ENCODE measurements at regions not wholly inside any gene's neighbourhood (a gene's known extent, or its start where the extent isn't known, plus 50 kb on each side); places are given as distances from the start of the nearest gene placed in this dataset.
"Not testable (repeated sequence)": the region's sequence is repeated elsewhere in the genome, so short reads cannot be mapped to it uniquely, and the experiment has no call there.

GRCh38 chrX:65451663-65452062, 82.9 kb downstream of the LAS1L start:
- no peak overlapping the region for H3K27ac ChIP-seq (ENCODE audit: low read depth, low read length)
- peaks cover 11% of the 10 kb centered on the region for H3K36me3 Mint-ChIP-seq (ENCODE audit: low read depth)
- no peak overlapping the region for H3K27ac Mint-ChIP-seq
- H3K27me3 ChIP-seq (ENCODE audit: control insufficient read depth, insufficient read depth, low read length, poor library complexity, severe bottlenecking): no peaks in the 10 kb centered on the region
- no peaks in the 10 kb centered on the region for H3K36me3 ChIP-seq (ENCODE audit: control insufficient read depth, insufficient read depth, low read length)
- TF ChIP-seq, protein P1, sequence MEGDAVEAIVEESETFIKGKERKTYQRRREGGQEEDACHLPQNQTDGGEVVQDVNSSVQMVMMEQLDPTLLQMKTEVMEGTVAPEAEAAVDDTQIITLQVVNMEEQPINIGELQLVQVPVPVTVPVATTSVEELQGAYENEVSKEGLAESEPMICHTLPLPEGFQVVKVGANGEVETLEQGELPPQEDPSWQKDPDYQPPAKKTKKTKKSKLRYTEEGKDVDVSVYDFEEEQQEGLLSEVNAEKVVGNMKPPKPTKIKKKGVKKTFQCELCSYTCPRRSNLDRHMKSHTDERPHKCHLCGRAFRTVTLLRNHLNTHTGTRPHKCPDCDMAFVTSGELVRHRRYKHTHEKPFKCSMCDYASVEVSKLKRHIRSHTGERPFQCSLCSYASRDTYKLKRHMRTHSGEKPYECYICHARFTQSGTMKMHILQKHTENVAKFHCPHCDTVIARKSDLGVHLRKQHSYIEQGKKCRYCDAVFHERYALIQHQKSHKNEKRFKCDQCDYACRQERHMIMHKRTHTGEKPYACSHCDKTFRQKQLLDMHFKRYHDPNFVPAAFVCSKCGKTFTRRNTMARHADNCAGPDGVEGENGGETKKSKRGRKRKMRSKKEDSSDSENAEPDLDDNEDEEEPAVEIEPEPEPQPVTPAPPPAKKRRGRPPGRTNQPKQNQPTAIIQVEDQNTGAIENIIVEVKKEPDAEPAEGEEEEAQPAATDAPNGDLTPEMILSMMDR (conservative IDR thresholded peaks at IDR 0.05): peak; percentile 81
- H3K27me3 Mint-ChIP-seq (ENCODE audit: insufficient read depth): no peaks in the 10 kb centered on the region
- H3K9ac ChIP-seq (ENCODE audit: extremely low read depth, low read length, poor library complexity, severe bottlenecking): no peak overlapping the region
- 35% methylated on average over 2 of the region's 2 CpGs; no CpG with 5 or more reads in 1 of the 2 experiments for whole genome bisulfite sequencing, 2 experiments (ENCODE audit: insufficient coverage in 1 of 2, insufficient read length in 1 of 2)
- peaks cover 66% of the 10 kb centered on the region for H3K9me3 Mint-ChIP-seq
- no peaks in the 10 kb centered on the region for H3K4me1 ChIP-seq (ENCODE audit: control insufficient read depth, insufficient read depth, low read length)
- no peak overlapping the region for H3K4me3 ChIP-seq (ENCODE audit: low read length)
- no peaks in the 10 kb centered on the region for H3K4me1 Mint-ChIP-seq
- peak; percentile 55 for DNase-seq
- H3K4me3 Mint-ChIP-seq: no peak overlapping the region
- H3K9me3 ChIP-seq (ENCODE audit: control insufficient read depth, low read length): peaks cover 10% of the 10 kb centered on the region

DNA sequence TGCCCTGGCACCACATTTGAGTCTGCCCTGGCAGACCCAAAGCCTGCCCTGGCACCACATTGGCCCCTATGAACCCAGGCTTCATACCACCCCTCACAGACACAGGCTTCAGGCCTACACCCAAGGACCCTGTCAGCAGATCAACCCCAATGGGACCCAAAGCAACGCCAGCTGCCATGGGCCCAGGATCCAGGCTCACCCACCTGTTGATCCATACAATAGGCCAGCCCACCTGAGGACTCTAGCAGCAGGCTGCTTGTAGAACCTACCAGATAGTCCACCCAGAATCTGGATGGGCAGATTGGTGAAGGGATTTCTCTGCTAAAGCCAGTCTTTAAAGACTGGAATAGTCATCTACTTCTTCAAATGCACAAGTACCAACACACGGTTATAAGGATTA, 114.4 kb downstream of the LAS1L start:
- Histone ChIP-seq H3K27me3 (ENCODE audit: control insufficient read depth, insufficient read depth, low read length, poor library complexity, severe bottlenecking) (no peaks in the 10 kb centered on the region), H3K4me3 (ENCODE audit: low read length) (no peak overlapping the region), H3K36me3 (ENCODE audit: control insufficient read depth, insufficient read depth, low read length) (no peaks in the 10 kb centered on the region), H3K9ac (ENCODE audit: extremely low read depth, low read length, poor library complexity, severe bottlenecking) (no peak overlapping the region), H3K4me1 (ENCODE audit: control insufficient read depth, insufficient read depth, low read length) (no peaks in the 10 kb centered on the region), H3K27ac (ENCODE audit: low read depth, low read length) (no peak overlapping the region), H3K9me3 (ENCODE audit: control insufficient read depth, low read length) (no peaks in the 10 kb centered on the region)
- H3K4me3 Mint-ChIP-seq: no peak overlapping the region
- no peaks in the 10 kb centered on the region for H3K36me3 Mint-ChIP-seq (ENCODE audit: low read depth)
- H3K9me3 Mint-ChIP-seq: peaks cover 43% of the 10 kb centered on the region
- H3K27ac Mint-ChIP-seq: no peak overlapping the region
- H3K27me3 Mint-ChIP-seq (ENCODE audit: insufficient read depth): no peaks in the 10 kb centered on the region
- no peak for DNase-seq
- H3K4me1 Mint-ChIP-seq: no peaks in the 10 kb centered on the region
- TF ChIP-seq, protein P1 (conservative IDR thresholded peaks at IDR 0.05): no peak
- 88% methylated on average over 2 of the region's 2 CpGs; no CpG with 5 or more reads in 1 of the 2 experiments for WGBS, 2 experiments (ENCODE audit: insufficient coverage in 1 of 2, insufficient read length in 1 of 2)

- Mint-ChIP-seq H3K4me3 (peak overlapping the region; percentile 54), H3K9me3 (peaks cover 44% of the 10 kb centered on the region), H3K27me3 (ENCODE audit: insufficient read depth) (peaks cover 36% of the 10 kb centered on the region)
- not testable (repeated sequence) for H3K27ac ChIP-seq (ENCODE audit: low read depth, low read length); H3K9ac ChIP-seq (ENCODE audit: extremely low read depth, low read length, poor library complexity, severe bottlenecking); H3K4me3 ChIP-seq (ENCODE audit: low read length); H3K4me1 Mint-ChIP-seq; H3K9me3 ChIP-seq (ENCODE audit: control insufficient read depth, low read length); DNase-seq; H3K4me1 ChIP-seq (ENCODE audit: control insufficient read depth, insufficient read depth, low read length); H3K36me3 Mint-ChIP-seq (ENCODE audit: low read depth); H3K27ac Mint-ChIP-seq; H3K36me3 ChIP-seq (ENCODE audit: control insufficient read depth, insufficient read depth, low read length)
- 11% methylated on average over 48 of the region's 48 CpGs; no CpG with 5 or more reads in 1 of the 2 experiments for WGBS, 2 experiments (ENCODE audit: insufficient coverage in 1 of 2, insufficient read length in 1 of 2)
- peaks cover 25% of the 10 kb centered on the region for H3K27me3 ChIP-seq (ENCODE audit: control insufficient read depth, insufficient read depth, low read length, poor library complexity, severe bottlenecking)
Measured at GRCh38 chrX:65407662-65408061, 126.9 kb downstream of the LAS1L start.

GRCh38 chrX:65407157-65407626, 127.4 kb downstream of the LAS1L start:
- no peak overlapping the region for H3K27ac ChIP-seq (ENCODE audit: low read depth, low read length)
- peak overlapping the region; percentile 54 for H3K4me3 Mint-ChIP-seq
- peaks cover 25% of the 10 kb centered on the region for H3K27me3 ChIP-seq (ENCODE audit: control insufficient read depth, insufficient read depth, low read length, poor library complexity, severe bottlenecking)
- TF ChIP-seq, protein P1 (conservative IDR thresholded peaks at IDR 0.05): no peak
- WGBS, 2 experiments (ENCODE audit: insufficient coverage in 1 of 2, insufficient read length in 1 of 2): 1% methylated on average over 57 of the region's 63 CpGs; no CpG with 5 or more reads in 1 of the 2 experiments
- DNase-seq: no peak
- H3K36me3 Mint-ChIP-seq (ENCODE audit: low read depth): no peaks in the 10 kb centered on the region
- no peaks in the 10 kb centered on the region for H3K36me3 ChIP-seq (ENCODE audit: control insufficient read depth, insufficient read depth, low read length)
- H3K9ac ChIP-seq (ENCODE audit: extremely low read depth, low read length, poor library complexity, severe bottlenecking): no peak overlapping the region
- no peak overlapping the region for H3K27ac Mint-ChIP-seq
- peaks cover 36% of the 10 kb centered on the region for H3K27me3 Mint-ChIP-seq (ENCODE audit: insufficient read depth)
- no peaks in the 10 kb centered on the region for H3K4me1 Mint-ChIP-seq
- H3K9me3 Mint-ChIP-seq: peaks cover 45% of the 10 kb centered on the region
- no peaks in the 10 kb centered on the region for H3K9me3 ChIP-seq (ENCODE audit: control insufficient read depth, low read length)
- peak overlapping the region; percentile 58 for H3K4me3 ChIP-seq (ENCODE audit: low read length)
- no peaks in the 10 kb centered on the region for H3K4me1 ChIP-seq (ENCODE audit: control insufficient read depth, insufficient read depth, low read length)

All from endodermal cell (in vitro differentiated cells).